ENCODE measurements at regions not wholly inside any gene's neighbourhood (a gene's known extent, or its start where the extent isn't known, plus 50 kb on each side); places are given as distances from the start of the nearest gene placed in this dataset.
"Not testable (repeated sequence)": the region's sequence is repeated elsewhere in the genome, so short reads cannot be mapped to it uniquely, and the experiment has no call there.

DNA sequence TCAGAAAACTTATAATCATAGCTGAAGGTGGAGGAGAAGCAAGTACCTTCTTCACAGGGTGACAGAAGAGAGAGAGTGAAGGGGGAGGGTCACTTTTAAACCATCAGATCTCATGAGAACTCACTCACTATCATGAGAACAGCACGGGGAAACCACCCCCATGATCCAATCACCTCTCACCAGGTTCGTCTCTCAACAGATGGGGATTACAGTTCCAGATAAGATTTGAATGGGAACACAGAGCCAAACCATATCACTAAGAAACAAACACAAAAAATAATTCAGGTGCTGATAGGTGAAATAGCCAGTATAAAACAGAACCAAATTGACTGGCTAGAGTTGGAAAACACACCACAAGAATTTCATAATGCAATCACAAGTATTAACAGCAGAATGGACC is 162.2 kb upstream of the TEKT4 start:
- intact Hi-C loops (cut with DNase I); ATAC-seq (ENCODE audit: poor library complexity); DNase-seq: not testable (repeated sequence)

DNA sequence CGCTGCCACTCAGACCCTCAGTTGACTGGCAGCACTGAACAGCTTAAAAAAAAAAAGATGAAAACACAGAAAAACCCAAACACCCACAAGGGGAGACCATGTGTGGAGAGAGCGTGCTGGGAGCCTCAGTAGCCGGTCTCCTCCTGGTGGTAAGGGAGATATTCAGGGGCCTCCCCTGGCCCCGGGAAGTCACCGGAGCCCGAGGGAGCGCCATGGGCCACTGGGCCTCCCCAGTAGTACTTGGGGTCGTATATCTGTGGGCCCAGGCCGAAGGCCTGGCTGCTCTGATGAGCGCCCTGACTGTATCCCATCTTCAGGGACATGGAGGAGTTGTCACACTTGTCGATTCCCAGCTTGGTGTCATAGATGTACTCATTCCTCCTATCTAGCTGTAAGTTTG is 145.7 kb upstream of the TEKT4 start:
- DNase-seq = no peak
- intact Hi-C loops (cut with DNase I) = no loop called here
- ATAC-seq (ENCODE audit: poor library complexity) = no peak

DNA sequence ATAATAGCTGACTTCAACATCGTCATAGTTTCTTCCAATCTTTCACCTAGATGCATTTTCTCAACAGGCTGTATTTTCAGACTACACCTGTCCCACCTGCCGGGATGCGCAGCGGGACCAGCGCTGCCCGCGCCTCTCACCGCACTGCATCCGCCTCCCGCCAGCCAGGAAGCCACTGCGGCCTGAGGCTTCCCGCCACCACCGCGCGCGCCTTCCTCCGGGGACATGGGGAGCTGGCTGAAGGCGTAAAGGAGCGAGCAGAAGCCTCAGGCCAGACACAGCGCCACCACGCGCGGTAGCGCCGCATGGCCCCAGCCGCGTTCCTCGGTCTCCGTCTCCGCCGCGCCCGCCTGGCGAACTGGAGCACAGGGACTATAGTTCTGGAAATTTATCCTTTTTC is 135.7 kb upstream of the TEKT4 start:
- intact Hi-C loops (cut with DNase I) = not testable (repeated sequence)

DNA sequence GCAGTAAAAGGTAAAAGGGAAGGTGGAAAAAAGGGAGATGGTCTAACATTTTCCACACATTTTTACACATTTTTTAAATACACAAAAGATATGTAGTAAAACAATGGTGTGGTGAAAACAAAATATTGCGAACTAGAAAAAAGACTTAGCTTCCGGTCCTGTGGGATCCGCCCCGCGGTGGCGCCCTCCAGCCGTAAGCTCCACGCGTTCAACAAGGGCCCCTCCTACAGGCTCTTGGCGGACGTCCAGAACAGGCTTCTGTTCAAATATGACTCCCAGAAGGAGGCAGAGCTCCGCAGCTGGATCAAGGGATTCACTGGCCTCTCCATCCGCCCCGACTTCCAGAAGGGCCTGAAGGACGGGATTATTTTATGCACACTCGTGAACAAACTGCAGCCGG is 134.1 kb upstream of the TEKT4 start:
- intact Hi-C loops (cut with DNase I); ATAC-seq (ENCODE audit: poor library complexity); DNase-seq: not testable (repeated sequence)

More for the DNA sequence above, 135.7 kb upstream of the TEKT4 start:
- ATAC-seq (ENCODE audit: poor library complexity); DNase-seq: not testable (repeated sequence)

DNA sequence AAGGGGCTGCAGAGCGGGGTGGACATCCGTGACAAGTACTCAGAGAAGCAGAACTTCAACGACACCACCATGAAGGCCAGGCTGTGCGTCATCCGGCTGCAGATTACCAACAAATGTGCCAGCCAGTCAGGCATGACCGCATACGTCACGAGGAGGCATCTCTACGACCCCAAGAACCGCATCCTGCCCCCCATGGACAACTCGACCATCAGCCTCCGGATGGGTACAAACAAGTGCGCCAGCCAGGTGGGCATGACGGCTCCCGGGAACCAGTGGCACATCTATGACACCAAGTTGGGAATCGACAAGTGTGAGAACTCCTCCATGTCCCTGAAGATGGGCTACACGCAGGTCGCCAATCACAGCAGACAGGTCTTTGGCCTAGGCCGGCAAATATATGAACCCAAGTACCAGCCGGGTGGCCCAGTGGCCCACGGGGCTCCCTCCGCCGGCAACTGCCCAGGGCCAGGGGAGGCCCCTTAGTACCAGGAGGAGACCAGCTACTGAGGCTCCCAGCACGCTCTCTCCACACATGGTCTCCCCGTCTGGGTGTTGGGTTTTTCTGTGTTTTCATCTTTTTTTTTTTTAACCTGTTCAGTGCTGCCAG is 133.4 kb upstream of the TEKT4 start:
- intact Hi-C loops (cut with DNase I); ATAC-seq (ENCODE audit: poor library complexity); DNase-seq: not testable (repeated sequence)

DNA sequence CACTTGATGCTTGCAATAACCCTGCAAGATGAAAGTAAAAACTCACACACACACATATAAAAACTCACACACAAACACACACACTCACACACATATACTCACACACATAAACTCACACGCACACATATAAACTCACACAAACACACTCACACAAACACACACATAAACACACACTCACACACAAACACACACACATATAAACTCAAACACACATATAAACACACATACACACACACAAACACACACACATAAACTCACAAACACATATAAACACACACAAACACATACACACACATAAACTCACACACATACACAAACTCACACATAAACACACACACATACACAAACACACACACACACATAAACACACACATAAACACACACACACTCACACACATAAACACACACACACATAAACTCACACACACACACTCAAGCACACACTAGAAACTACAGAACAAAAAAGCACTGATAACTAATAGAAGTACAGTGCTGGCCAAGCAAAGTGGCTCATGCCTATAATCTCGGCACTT is 117.7 kb upstream of the TEKT4 start:
- intact Hi-C loops (cut with DNase I) = no loop called here
- DNase-seq (no peak), ATAC-seq (ENCODE audit: poor library complexity) (no peak)

DNA sequence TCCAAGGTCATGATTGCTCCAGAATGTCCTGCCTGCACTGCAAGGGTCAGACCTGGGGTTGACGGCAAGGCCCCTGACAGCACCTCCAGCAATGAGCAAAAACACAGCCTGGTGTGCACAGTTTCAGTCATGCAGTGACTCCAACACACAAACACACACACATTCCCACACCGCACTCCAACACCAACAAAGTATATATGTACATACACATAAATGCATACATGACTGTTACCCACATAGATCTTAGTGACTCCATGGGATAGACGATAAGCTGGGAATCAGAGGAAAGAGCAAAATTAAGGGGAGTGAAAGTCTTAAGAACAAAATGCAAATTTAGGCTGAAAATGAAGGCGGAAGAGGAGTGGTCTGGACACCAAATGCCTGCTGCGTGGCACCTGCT is 112.7 kb upstream of the TEKT4 start:
- intact Hi-C loops (cut with DNase I) = no loop called here
- ATAC-seq (ENCODE audit: poor library complexity) = no peak
- no peak for DNase-seq

GRCh38 chr2:94759211-94759610 is 112.0 kb upstream of the TEKT4 start:
- ATAC-seq (ENCODE audit: poor library complexity) = no peak
- intact Hi-C loops (cut with DNase I) = no loop called here
- DNase-seq = no peak

DNA sequence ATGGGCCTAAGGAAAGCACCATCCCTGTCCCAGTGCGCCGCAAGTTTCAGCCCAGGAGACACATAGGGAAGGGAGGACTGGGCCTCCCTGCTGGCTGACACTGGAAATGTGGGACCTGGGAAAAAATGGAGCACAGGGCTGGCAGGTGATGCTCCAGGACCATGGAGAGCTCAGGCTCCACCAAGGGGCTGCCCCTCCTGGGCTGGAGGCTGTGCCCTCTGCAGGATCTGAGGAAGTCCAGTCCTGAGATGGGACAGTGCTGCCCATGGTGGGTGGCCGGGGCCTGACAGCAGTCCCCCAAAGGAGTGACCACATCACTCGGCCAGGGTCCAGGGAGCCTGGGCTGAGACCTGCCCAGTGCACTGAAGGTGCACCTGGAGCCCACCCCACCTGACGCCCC is 108.6 kb upstream of the TEKT4 start:
- no peak for ATAC-seq (ENCODE audit: poor library complexity)
- intact Hi-C loops (cut with DNase I) = no loop called here

DNA sequence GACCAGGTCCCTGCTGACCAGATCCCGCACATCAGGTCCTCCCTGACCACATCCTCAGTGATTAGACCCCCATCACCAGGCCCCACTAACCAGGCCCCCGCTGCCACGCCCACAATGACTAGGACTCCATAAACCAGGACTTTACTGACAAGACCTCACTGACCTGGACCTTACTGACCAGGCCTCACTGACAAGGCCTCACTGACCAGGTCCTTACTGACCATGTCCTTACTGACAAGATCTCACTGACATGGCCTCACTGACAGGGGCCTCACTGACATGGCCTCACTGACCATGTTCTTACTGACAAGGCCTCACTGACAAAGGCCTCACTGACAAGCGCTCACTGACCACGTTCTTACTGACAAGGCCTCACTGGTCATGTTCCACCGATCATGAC is 107.9 kb upstream of the TEKT4 start:
- no peak for ATAC-seq (ENCODE audit: poor library complexity)
- no peak for DNase-seq
- intact Hi-C loops (cut with DNase I) = no loop called here

More for the DNA sequence above, 108.6 kb upstream of the TEKT4 start:
- no peak for DNase-seq

DNA sequence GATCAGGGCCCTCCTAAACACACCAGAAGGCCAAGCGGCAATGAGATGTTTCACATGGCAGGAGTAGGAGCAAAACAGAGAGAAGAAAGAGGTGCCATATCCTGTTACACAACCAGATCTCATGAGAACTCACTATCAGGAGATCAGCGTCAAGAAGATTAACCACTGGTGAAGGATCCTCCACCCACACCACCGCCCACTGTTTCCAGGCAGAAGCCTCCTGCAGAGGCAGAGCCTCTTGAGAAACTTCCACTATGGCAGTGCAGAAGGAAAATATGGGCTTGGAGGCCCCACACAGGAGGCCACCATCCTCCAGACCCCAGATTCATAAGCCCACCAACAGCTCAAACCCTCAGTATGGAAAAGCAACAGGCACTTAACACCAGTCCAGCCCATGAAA is 106.9 kb upstream of the TEKT4 start:
- intact Hi-C loops (cut with DNase I); ATAC-seq (ENCODE audit: poor library complexity); DNase-seq: not testable (repeated sequence)

DNA sequence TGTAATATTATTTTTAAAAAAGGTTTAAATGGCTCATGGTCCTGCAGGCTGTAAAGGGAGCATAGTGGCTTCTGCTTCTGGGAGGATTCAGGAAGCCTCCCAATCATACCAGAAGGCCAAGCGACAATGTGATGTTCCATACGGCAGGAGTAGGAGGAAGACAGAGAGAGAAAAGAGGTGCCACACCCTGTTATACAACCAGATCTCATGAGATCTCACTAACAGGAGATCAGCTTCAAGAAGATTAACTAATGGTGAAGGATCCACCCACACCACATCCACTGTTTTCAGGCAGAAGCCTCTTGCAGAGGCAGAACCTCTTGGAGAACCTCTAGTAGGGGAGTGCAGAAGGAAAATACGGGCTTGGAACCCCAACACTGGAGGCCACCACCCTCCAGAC is 103.9 kb upstream of the TEKT4 start:
- DNase-seq (no peak), ATAC-seq (ENCODE audit: poor library complexity) (no peak)
- intact Hi-C loops (cut with DNase I) = no loop called here

DNA sequence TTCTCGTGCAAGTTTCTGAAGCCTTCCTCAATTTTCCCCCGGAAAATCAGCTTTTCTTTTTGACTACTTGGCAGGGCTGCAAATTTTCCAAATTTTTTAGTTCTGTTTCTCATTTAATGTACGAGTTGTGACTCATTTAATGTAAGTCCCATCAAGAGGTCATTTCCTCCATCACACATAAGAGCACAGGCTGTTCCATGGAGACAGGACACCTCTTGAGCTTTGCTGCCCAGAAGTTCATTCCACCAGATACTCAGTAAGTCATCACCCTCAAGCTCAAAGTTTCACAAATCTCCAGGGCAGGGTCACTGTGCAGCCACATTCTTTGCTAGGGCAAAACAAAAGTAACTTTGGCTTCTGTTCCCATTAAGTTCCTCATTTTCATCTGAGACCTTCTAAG is 101.5 kb upstream of the TEKT4 start:
- ATAC-seq (ENCODE audit: poor library complexity) = no peak
- DNase-seq = no peak
- intact Hi-C loops (cut with DNase I) = no loop called here

GRCh38 chr2:94774851-94775250 is 96.4 kb upstream of the TEKT4 start:
- DNase-seq (no peak), ATAC-seq (ENCODE audit: poor library complexity) (no peak)
- intact Hi-C loops (cut with DNase I) = no loop called here

- ATAC-seq (ENCODE audit: poor library complexity) = no peak
- intact Hi-C loops (cut with DNase I) = no loop called here
- DNase-seq = no peak
Measured at GRCh38 chr2:94776036-94776435, 95.2 kb upstream of the TEKT4 start.

DNA sequence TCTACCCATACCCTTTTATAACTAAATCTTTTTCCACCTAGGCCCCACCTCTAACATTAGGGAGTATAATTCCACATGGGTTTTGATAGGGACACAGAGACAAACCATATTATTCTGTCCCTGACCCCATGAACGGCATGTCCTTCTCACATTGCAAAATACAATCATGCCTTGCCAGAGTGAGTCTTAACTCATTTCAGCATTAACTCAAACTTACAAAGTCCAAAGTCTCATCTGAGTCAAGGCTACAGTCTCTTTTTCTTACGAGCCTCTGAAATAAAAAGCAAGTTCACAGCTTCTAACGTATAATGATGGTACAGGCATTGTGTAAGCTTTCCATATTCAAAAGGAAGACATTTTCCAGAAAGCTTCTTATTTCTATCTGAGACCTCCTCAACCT is 86.1 kb upstream of the TEKT4 start:
- DNase-seq; intact Hi-C loops (cut with DNase I); ATAC-seq (ENCODE audit: poor library complexity): not testable (repeated sequence)

DNA sequence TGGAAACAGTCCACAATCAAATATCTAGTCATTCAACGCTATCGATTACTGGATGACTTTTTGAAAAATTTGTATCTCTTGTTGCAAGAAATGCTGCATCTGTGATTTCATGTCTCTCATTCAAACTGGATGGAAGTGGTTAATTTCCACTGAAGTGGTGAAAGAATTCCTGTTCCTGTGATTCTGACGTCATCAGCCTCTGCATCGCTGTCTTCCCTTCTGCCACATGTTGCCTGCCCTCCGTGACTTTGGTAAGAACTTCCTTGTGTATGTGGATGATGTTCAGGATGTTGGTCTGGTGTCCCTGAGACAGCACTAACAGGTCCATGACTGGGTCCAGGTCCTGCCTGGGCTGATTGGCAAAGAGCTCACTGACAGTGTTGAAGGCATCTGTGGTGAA is 84.8 kb upstream of the TEKT4 start:
- intact Hi-C loops (cut with DNase I); DNase-seq; ATAC-seq (ENCODE audit: poor library complexity): not testable (repeated sequence)

GRCh38 chr2:94790169-94790568 is 81.1 kb upstream of the TEKT4 start:
- intact Hi-C loops (cut with DNase I); DNase-seq; ATAC-seq (ENCODE audit: poor library complexity): not testable (repeated sequence)

DNA sequence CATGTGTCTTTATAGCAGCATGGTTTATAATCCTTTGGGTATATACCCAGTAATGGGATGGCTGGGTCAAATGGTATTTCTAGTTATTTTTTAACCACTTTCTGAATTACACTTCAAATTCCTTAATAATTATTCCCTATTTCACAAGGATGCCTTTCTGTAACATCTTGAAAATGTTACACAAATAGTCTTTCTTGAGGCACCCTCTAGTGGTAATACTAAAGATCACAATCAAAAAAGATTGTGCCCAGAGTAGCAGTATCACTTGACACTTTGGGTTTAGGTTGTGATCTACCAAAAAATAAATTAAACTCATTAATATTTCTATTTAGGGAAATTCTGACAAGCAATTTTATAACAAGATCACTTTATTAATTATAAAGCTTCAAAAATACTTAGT is 74.0 kb upstream of the TEKT4 start:
- intact Hi-C loops (cut with DNase I) = not testable (repeated sequence)

More for the DNA sequence above, 74.0 kb upstream of the TEKT4 start:
- not testable (repeated sequence) for ATAC-seq (ENCODE audit: poor library complexity); DNase-seq
